ENCODE measurements at regions not wholly inside any gene's neighbourhood (a gene's known extent, or its start where the extent isn't known, plus 50 kb on each side); places are given as distances from the start of the nearest gene placed in this dataset.

- TF ChIP-seq EZH2 (IDR thresholded peaks at IDR 0.05; ENCODE audit: borderline replicate concordance, low read depth, low read length, severe bottlenecking), result no peak
- TF ChIP-seq CTCF (IDR thresholded peaks at IDR 0.05; ENCODE audit: borderline replicate concordance, extremely low read depth, low read length, poor library complexity, severe bottlenecking), result no peak
Observed at GRCh38 chr5:101966476-101966875, 329.6 kb downstream of the SLCO4C1 start.

Data from DND-41 (cell line).